OCI-LY1 (cell line): ENCODE measurements at regions not wholly inside any gene's neighbourhood (a gene's known extent, or its start where the extent isn't known, plus 50 kb on each side); places are given as distances from the start of the nearest gene placed in this dataset.

Experiments used
- H2AFZ ChIP-seq: fragments of 200-600 bp; sonication (generic), shearing (Covaris generic); 2 replicates; pipeline ENCODE4 v1.6.0; 2014; ENCODE audit warnings: antibody characterized with exemption, mild to moderate bottlenecking, low read length
- H3F3A ChIP-seq: fragments of 200-600 bp; sonication (generic), shearing (Covaris generic); 2 replicates; pipeline ENCODE4 v1.6.0; 2014; ENCODE audit warnings: mild to moderate bottlenecking, antibody characterized with exemption, low read length, moderate library complexity; ENCODE audit not compliant: insufficient read depth
- H3K27ac ChIP-seq: fragments of 200-600 bp; sonication (generic); 2 replicates; pipeline ENCODE4 v1.5.1; 2014; ENCODE audit warnings: low read length, mixed run types, mild to moderate bottlenecking, low read depth; ENCODE audit not compliant: poor library complexity, severe bottlenecking
- H3K27me3 ChIP-seq: fragments of 200-600 bp; sonication (generic); 2 replicates; pipeline ENCODE4 v1.6.0; 2014; ENCODE audit warnings: antibody characterized with exemption, mild to moderate bottlenecking, low read length, moderate library complexity; ENCODE audit not compliant: insufficient read depth
- H3K36me3 ChIP-seq: fragments of 200-600 bp; sonication (generic); 2 replicates; pipeline ENCODE4 v1.6.1; 2014; ENCODE audit warnings: mild to moderate bottlenecking, antibody characterized with exemption, low read length, moderate library complexity, mixed read lengths; ENCODE audit not compliant: insufficient read depth
- H3K4me1 ChIP-seq: fragments of 200-600 bp; sonication (generic); 2 replicates; pipeline ENCODE4 v1.5.1; 2014; ENCODE audit warnings: mild to moderate bottlenecking, low read length, moderate library complexity; ENCODE audit not compliant: insufficient read depth, severe bottlenecking
- H3K4me2 ChIP-seq: fragments of 200-600 bp; sonication (generic), shearing (Covaris generic); 2 replicates; pipeline ENCODE4 v1.6.1; 2014; ENCODE audit warnings: low read length
- H3K4me3 ChIP-seq: fragments of 200-600 bp; sonication (generic); 2 replicates; pipeline ENCODE4 v1.5.1; 2014; ENCODE audit warnings: low read length, low read depth, mild to moderate bottlenecking, mixed read lengths; ENCODE audit not compliant: poor library complexity, severe bottlenecking
- H3K79me2 ChIP-seq: fragments of 200-600 bp; shearing (Covaris generic); 2 replicates; pipeline ENCODE4 v1.6.1; 2016; ENCODE audit warnings: mixed run types, low read length, mixed read lengths; ENCODE audit not compliant: insufficient read depth
- H3K9ac ChIP-seq: fragments of 200-600 bp; sonication (generic), shearing (Covaris generic); 2 replicates; pipeline ENCODE4 v1.6.1; 2014; ENCODE audit warnings: mild to moderate bottlenecking, low read length, mixed read lengths
- H3K9me2 ChIP-seq: fragments of 200-600 bp; sonication (generic), shearing (Covaris generic); 2 replicates; pipeline ENCODE4 v1.6.1; 2014; ENCODE audit warnings: low read depth, mild to moderate bottlenecking, low read length, mixed read lengths
- H3K9me3 ChIP-seq: fragments of 200-600 bp; shearing (Covaris generic); 2 replicates; pipeline ENCODE4 v1.6.1; 2014; ENCODE audit warnings: low read length, mixed read lengths
- H4K20me1 ChIP-seq: fragments of 200-600 bp; sonication (generic), shearing (Covaris generic); 2 replicates; pipeline ENCODE4 v1.6.0; 2016; ENCODE audit warnings: mild to moderate bottlenecking, low read length; ENCODE audit not compliant: insufficient read depth
- EZH2 ChIP-seq: fragments of 200-600 bp; sonication (generic), shearing (Covaris generic); IDR thresholded peaks from 2 replicates; pipeline ENCODE4 v1.8.0; 2017; ENCODE audit warnings: borderline replicate concordance, mixed run types, mild to moderate bottlenecking, antibody characterized with exemption, low read length, moderate library complexity, mixed read lengths
- TF ChIP-seq, protein P1 (sequence below): fragments of 200-600 bp; sonication (generic), shearing (Covaris generic); IDR thresholded peaks from 2 replicates; pipeline ENCODE4 v1.5.1; 2017; ENCODE audit warnings: mild to moderate bottlenecking, antibody characterized with exemption, low read length, moderate library complexity, mixed read lengths

DNA sequence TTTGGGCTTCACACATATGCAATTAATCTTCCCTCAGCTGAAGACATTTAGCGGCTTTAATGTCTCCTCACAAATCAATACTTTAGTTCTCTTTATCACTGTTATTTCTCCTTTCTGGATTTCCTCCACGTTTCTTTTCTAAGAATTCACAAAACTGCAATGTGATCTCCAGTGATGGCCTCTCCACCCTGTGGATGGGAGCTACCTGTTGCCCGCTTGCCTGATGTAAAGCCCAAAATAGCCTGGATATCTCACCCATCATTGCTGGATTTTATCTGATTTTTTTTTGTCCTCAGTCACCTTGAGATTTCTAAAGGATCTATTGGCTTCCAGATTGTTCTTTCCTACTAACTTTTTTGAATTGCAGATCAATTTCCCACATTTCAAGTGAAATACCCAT is 129.3 kb upstream of the FAM241A start:
- Histone ChIP-seq H3K9ac (no peak overlapping the region), H3K27me3 (no peaks in the 10 kb centered on the region)
- TF ChIP-seq, protein P1, sequence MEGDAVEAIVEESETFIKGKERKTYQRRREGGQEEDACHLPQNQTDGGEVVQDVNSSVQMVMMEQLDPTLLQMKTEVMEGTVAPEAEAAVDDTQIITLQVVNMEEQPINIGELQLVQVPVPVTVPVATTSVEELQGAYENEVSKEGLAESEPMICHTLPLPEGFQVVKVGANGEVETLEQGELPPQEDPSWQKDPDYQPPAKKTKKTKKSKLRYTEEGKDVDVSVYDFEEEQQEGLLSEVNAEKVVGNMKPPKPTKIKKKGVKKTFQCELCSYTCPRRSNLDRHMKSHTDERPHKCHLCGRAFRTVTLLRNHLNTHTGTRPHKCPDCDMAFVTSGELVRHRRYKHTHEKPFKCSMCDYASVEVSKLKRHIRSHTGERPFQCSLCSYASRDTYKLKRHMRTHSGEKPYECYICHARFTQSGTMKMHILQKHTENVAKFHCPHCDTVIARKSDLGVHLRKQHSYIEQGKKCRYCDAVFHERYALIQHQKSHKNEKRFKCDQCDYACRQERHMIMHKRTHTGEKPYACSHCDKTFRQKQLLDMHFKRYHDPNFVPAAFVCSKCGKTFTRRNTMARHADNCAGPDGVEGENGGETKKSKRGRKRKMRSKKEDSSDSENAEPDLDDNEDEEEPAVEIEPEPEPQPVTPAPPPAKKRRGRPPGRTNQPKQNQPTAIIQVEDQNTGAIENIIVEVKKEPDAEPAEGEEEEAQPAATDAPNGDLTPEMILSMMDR: no peak
- TF ChIP-seq EZH2: no peak

DNA sequence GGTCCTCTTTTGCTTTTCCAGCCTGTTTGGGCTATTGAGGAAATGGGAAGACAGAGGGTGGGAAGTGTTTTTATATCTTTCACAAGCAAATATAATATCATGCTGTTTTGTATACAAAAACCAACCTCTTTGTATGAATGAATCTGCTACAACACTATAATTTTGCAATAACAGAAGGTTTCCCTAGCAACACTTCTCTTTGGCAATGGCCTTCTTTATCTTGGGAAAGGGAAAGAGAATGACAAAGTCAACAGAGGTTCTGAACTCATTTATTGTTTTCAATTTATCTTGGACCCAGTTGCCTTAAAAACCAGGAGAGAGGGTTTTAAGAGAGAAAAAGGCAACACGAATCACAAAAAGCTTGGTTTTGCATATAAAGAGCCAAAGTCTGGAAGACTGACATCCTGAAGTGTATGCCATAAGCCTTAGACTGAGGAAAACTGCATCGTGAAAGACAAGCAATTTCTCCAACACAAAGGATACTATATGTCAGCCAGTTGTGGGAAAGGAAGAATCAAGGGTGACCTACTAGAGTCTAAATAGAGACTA is 121.8 kb upstream of the FAM241A start:
- Histone ChIP-seq H3K9me2 (no peaks in the 10 kb centered on the region), H3K4me2 (no peak overlapping the region), H3K4me3 (no peak overlapping the region), H3F3A (no peaks in the 10 kb centered on the region), H3K36me3 (no peaks in the 10 kb centered on the region), H3K9me3 (no peaks in the 10 kb centered on the region), H4K20me1 (no peaks in the 10 kb centered on the region), H3K27ac (no peak overlapping the region), H3K27me3 (no peaks in the 10 kb centered on the region), H2AFZ (no peak overlapping the region), H3K79me2 (no peaks in the 10 kb centered on the region), H3K9ac (no peak overlapping the region), H3K4me1 (no peaks in the 10 kb centered on the region)
- TF ChIP-seq, protein P1: no peak
- TF ChIP-seq EZH2: no peak

More for the DNA sequence above, 129.3 kb upstream of the FAM241A start:
- no peak overlapping the region for H3K27ac ChIP-seq
- no peaks in the 10 kb centered on the region for H3F3A ChIP-seq
- no peaks in the 10 kb centered on the region for H4K20me1 ChIP-seq
- H3K36me3 ChIP-seq: no peaks in the 10 kb centered on the region
- H3K4me2 ChIP-seq: no peak overlapping the region
- no peaks in the 10 kb centered on the region for H3K9me3 ChIP-seq
- H3K4me1 ChIP-seq: no peaks in the 10 kb centered on the region
- no peak overlapping the region for H2AFZ ChIP-seq
- H3K79me2 ChIP-seq: no peaks in the 10 kb centered on the region
- no peak overlapping the region for H3K4me3 ChIP-seq
- H3K9me2 ChIP-seq: no peaks in the 10 kb centered on the region

DNA sequence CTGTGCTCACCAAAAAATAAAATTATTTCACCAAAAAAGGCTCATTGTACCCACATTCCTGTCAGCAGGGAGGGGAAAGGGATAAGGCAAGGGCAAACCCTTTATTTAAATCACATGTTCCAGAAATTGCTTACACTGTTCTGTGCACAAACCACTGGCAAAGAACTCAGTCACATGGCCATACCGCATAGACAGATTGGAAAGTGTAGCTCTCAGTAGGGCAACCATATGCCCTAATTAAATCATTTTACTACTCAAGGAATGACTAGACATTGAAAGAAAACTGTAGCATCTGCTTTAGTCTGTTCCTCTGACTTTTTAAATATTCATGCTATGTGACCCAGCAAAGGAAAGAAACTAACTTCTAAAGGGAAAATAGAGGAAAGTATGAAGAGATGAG is 119.2 kb upstream of the FAM241A start:
- Histone ChIP-seq H3F3A (no peaks in the 10 kb centered on the region), H3K9me2 (no peaks in the 10 kb centered on the region), H3K9ac (no peak overlapping the region), H3K36me3 (no peaks in the 10 kb centered on the region), H3K79me2 (no peaks in the 10 kb centered on the region), H3K27ac (no peak overlapping the region), H3K27me3 (no peaks in the 10 kb centered on the region), H4K20me1 (no peaks in the 10 kb centered on the region), H3K9me3 (no peaks in the 10 kb centered on the region), H3K4me1 (no peaks in the 10 kb centered on the region), H2AFZ (no peak overlapping the region), H3K4me3 (no peak overlapping the region), H3K4me2 (no peak overlapping the region)
- no peak for TF ChIP-seq EZH2
- TF ChIP-seq, protein P1: no peak
